Liver (tissue), 9 donors: ENCODE measurements at regions not wholly inside any gene's neighbourhood (a gene's known extent, or its start where the extent isn't known, plus 50 kb on each side); places are given as distances from the start of the nearest gene placed in this dataset. TPM values are rescaled to one million over a fixed set of nuclear protein-coding genes. Genes with fewer than 3 reads are reported as not detected.

ENCODE experiments used
- DNase-seq: peaks from one replicate; pipeline ENCODE4 v3.0.0-alpha.2; 2017; ENCODE audit warnings: low spot score
- H3K27ac ChIP-seq, 2 donors: one replicate each; pipeline ENCODE4 v1.7.0; 2013; ENCODE audit warnings: inconsistent platforms in 2 of 2, low read length in 2 of 2, control low read depth in 1 of 2, low read depth in 1 of 2, mild to moderate bottlenecking in 1 of 2
- H3K27me3 ChIP-seq, 4 donors: one replicate each; pipeline versions ENCODE4 v1.6.1 to v1.7.0; 2013; ENCODE audit warnings: low read length in 3 of 4, inconsistent platforms in 1 of 4, mild to moderate bottlenecking in 1 of 4, moderate library complexity in 1 of 4; ENCODE audit not compliant: control insufficient read depth in 4 of 4, insufficient read depth in 4 of 4
- H3K36me3 ChIP-seq, 4 donors: one replicate each; pipeline versions ENCODE4 v1.6.1 to v1.7.0; 2013; ENCODE audit warnings: low read length in 3 of 4, mild to moderate bottlenecking in 3 of 4, low read depth in 1 of 4, moderate library complexity in 1 of 4; ENCODE audit not compliant: control insufficient read depth in 4 of 4, insufficient read depth in 3 of 4
- H3K4me1 ChIP-seq, 4 donors: one replicate each; pipeline versions ENCODE4 v1.6.1 to v1.7.0; 2013; ENCODE audit warnings: low read length in 3 of 4, mild to moderate bottlenecking in 3 of 4, moderate library complexity in 1 of 4; ENCODE audit not compliant: control insufficient read depth in 4 of 4, insufficient read depth in 4 of 4
- H3K4me3 ChIP-seq, 3 donors: one replicate each; pipeline versions ENCODE4 v1.6.1 to v1.7.0; 2013; ENCODE audit warnings: low read length in 3 of 3, control low read depth in 1 of 3, low read depth in 1 of 3, mild to moderate bottlenecking in 1 of 3
- H3K9ac ChIP-seq, 2 donors: one replicate each; pipeline ENCODE4 v1.7.0; 2013; ENCODE audit warnings: low read length in 2 of 2, mild to moderate bottlenecking in 2 of 2, moderate library complexity in 2 of 2, control low read depth in 1 of 2, low read depth in 1 of 2
- H3K9me3 ChIP-seq, 4 donors: one replicate each; pipeline versions ENCODE4 v1.6.1 to v1.7.0; 2013; ENCODE audit warnings: low read length in 3 of 4; ENCODE audit not compliant: control insufficient read depth in 4 of 4
- GABPA ChIP-seq, 2 donors: IDR thresholded peaks in 1 of 2; conservative IDR thresholded peaks in 1 of 2; 2 replicates each; pipeline ENCODE4 v1.6.1; 2016; ENCODE audit warnings: antibody characterized with exemption in 2 of 2, mild to moderate bottlenecking in 1 of 2, moderate library complexity in 1 of 2
- HNF4A ChIP-seq, 2 donors: conservative IDR thresholded peaks; 2 replicates each; pipeline ENCODE4 v1.6.1; 2016; ENCODE audit warnings: antibody characterized with exemption in 2 of 2, mild to moderate bottlenecking in 2 of 2
- RAD21 ChIP-seq, 2 donors: IDR thresholded peaks; 2 replicates each; pipeline ENCODE4 v1.6.1; 2016; ENCODE audit warnings: antibody characterized with exemption in 2 of 2, mild to moderate bottlenecking in 2 of 2
- RXRA ChIP-seq, 2 donors: IDR thresholded peaks; 2 replicates each; pipeline ENCODE4 v1.6.1; 2017 to 2018; ENCODE audit warnings: antibody characterized with exemption in 2 of 2, mild to moderate bottlenecking in 1 of 2
- SP1 ChIP-seq: IDR thresholded peaks from 2 replicates; pipeline ENCODE4 v1.6.1; 2018; ENCODE audit warnings: antibody characterized with exemption, mild to moderate bottlenecking
- TAF1 ChIP-seq: conservative IDR thresholded peaks from 2 replicates; pipeline ENCODE4 v1.6.1; 2016; ENCODE audit warnings: antibody characterized with exemption, mild to moderate bottlenecking
- WGBS: extraction: QIAGEN DNeasy Blood & Tissue Kit; methylation state at CpG from one replicate; pipeline ENCODE4 v1.1.7; 2013; 5-methylcytosine and 5-hydroxymethylcytosine counted together
- small RNA-seq: library from RNA; depleted of rRNA; stranded (forward); fragments of <200 nt; gene quantifications from one replicate; pipeline ENCODE3, GENCODE V24; 2014
- TF ChIP-seq, protein P1 (sequence below): IDR thresholded peaks from 2 replicates; pipeline ENCODE4 v1.6.1; 2016; ENCODE audit warnings: antibody characterized with exemption
- TF ChIP-seq, protein P2 (sequence below): fragments of 150-350 bp; IDR thresholded peaks from 2 replicates; pipeline ENCODE4 v1.5.1; 2017; ENCODE audit warnings: improper control_type of control experiment, low read depth, low read length; ENCODE audit not compliant: missing input control
- TF ChIP-seq, protein P3 (sequence below): IDR thresholded peaks from 2 replicates; pipeline ENCODE4 v1.6.1; 2016; ENCODE audit warnings: antibody characterized with exemption
- donor health status: healthy.
- donor health status: healthy.
- donor health status: healthy.
- donor health status: healthy.
- donor health status: healthy.

DNA sequence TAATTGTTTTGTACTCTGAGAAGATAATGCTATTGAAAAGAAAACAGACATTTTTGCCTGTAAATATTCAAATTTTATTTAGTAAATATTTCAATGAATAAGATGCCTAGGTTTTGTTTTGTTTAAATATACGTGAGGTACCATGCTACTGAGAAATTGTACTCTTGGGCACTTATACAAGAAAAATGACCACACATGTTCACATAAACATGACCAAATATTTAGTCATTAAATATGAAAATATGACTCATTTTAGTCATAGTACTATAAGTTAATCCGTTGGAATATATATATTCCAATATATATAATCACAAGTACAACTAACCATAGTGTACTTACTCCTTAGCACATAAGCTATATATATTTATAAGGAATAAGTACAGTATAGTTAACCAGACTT lies 56.7 kb upstream of the ZNF804A start:
- H3K9me3 ChIP-seq, result no peaks in the 10 kb centered on the region
- no peak overlapping the region for H3K4me3 ChIP-seq
- WGBS, result 71% methylated on average over 2 of the region's 2 CpGs
- TF ChIP-seq, protein P1, sequence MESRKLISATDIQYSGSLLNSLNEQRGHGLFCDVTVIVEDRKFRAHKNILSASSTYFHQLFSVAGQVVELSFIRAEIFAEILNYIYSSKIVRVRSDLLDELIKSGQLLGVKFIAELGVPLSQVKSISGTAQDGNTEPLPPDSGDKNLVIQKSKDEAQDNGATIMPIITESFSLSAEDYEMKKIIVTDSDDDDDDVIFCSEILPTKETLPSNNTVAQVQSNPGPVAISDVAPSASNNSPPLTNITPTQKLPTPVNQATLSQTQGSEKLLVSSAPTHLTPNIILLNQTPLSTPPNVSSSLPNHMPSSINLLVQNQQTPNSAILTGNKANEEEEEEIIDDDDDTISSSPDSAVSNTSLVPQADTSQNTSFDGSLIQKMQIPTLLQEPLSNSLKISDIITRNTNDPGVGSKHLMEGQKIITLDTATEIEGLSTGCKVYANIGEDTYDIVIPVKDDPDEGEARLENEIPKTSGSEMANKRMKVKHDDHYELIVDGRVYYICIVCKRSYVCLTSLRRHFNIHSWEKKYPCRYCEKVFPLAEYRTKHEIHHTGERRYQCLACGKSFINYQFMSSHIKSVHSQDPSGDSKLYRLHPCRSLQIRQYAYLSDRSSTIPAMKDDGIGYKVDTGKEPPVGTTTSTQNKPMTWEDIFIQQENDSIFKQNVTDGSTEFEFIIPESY, result no peak
- TF ChIP-seq HNF4A (conservative IDR thresholded peaks at IDR 0.05), result no peak
- TF ChIP-seq, protein P2, sequence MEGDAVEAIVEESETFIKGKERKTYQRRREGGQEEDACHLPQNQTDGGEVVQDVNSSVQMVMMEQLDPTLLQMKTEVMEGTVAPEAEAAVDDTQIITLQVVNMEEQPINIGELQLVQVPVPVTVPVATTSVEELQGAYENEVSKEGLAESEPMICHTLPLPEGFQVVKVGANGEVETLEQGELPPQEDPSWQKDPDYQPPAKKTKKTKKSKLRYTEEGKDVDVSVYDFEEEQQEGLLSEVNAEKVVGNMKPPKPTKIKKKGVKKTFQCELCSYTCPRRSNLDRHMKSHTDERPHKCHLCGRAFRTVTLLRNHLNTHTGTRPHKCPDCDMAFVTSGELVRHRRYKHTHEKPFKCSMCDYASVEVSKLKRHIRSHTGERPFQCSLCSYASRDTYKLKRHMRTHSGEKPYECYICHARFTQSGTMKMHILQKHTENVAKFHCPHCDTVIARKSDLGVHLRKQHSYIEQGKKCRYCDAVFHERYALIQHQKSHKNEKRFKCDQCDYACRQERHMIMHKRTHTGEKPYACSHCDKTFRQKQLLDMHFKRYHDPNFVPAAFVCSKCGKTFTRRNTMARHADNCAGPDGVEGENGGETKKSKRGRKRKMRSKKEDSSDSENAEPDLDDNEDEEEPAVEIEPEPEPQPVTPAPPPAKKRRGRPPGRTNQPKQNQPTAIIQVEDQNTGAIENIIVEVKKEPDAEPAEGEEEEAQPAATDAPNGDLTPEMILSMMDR, result no peak
- no peak overlapping the region for H3K27ac ChIP-seq
- H3K4me1 ChIP-seq, result no peaks in the 10 kb centered on the region
- no peak overlapping the region for H3K9ac ChIP-seq
- no peaks in the 10 kb centered on the region for H3K36me3 ChIP-seq
- no peak for DNase-seq
- no peaks in the 10 kb centered on the region for H3K27me3 ChIP-seq

DNA sequence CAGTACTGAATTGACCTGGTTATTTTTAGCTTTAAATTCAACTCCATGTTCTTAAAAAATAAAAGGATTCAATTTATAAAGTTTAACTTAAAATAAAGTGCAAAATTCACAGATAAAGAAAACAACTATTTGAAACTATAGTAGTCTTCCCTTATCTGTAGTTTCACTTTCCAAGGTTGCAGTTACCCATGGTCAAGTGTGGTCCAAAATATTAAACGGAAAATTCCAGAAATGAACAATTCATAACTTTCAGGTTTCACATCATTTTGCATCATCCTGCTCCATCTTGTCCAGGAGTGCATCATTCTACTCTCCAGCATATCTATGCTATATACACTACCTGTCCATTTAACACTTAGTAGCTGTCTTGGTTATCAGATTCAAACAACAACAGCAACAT lies 54.5 kb upstream of the ZNF804A start:
- no peak for DNase-seq
- H3K9me3 ChIP-seq, result no peaks in the 10 kb centered on the region
- H3K27ac ChIP-seq, result no peak overlapping the region
- no peak overlapping the region for H3K9ac ChIP-seq
- no peak for TF ChIP-seq SP1
- TF ChIP-seq, protein P1, result no peak
- TF ChIP-seq, protein P3, sequence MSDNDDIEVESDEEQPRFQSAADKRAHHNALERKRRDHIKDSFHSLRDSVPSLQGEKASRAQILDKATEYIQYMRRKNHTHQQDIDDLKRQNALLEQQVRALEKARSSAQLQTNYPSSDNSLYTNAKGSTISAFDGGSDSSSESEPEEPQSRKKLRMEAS, result no peak
- TF ChIP-seq RXRA (IDR thresholded peaks at IDR 0.05), result no peak
- TF ChIP-seq GABPA (IDR thresholded peaks at IDR 0.05 in 1 of 2, conservative IDR thresholded peaks at IDR 0.05 in 1 of 2), result no peak
- no peak for TF ChIP-seq RAD21 (IDR thresholded peaks at IDR 0.05)
- no peak for TF ChIP-seq TAF1
- WGBS, result 79% methylated on average over 1 of the region's 1 CpG
- H3K27me3 ChIP-seq, result no peaks in the 10 kb centered on the region
- no peak overlapping the region for H3K4me3 ChIP-seq
- no peaks in the 10 kb centered on the region for H3K4me1 ChIP-seq
- H3K36me3 ChIP-seq, result no peaks in the 10 kb centered on the region

Small RNA genes in the stretch of these regions (small RNA-seq; reads per million reads assigned to genes)
- not detected for gene MIR548AE1
